Posterior cingulate gyrus (tissue), 11 donors: ENCODE measurements at regions not wholly inside any gene's neighbourhood (a gene's known extent, or its start where the extent isn't known, plus 50 kb on each side); places are given as distances from the start of the nearest gene placed in this dataset.
A peak's percentile ranks its signal among the peaks of the same experiment; 100 is the strongest.
"Not testable (repeated sequence)": the region's sequence is repeated elsewhere in the genome, so short reads cannot be mapped to it uniquely, and the experiment has no call there.

Source experiments
- DNase-seq, 10 donors: peaks; one replicate each; pipeline versions ENCODE4 v3.0.0 to v3.0.0-alpha.2; 2020 to 2021; ENCODE audit warnings: mixed read lengths in 3 of 10
- intact Hi-C: fragments of 100-400 bp; cut with DNase I; formaldehyde crosslinking; loops from one replicate; pipeline ENCODE4 v1.15.1; 2023

- intact Hi-C loops, result no loop called here
- peak in 2 of 10 donors; percentile 8 to 12 for DNase-seq
Measured at GRCh38 chr6:40163924-40164323, 229.7 kb upstream of the MOCS1 start.

GRCh38 chr6:40162074-40162473 lies 227.8 kb upstream of the MOCS1 start:
- DNase-seq, result no peak
- intact Hi-C loops, result no loop called here

GRCh38 chr6:40160826-40161225 lies 226.6 kb upstream of the MOCS1 start:
- intact Hi-C loops, result no loop called here
- DNase-seq, result no peak

- intact Hi-C loops, result no loop called here
- DNase-seq, result no peak
Measured at GRCh38 chr6:40159865-40160264, 225.6 kb upstream of the MOCS1 start.

GRCh38 chr6:40152701-40153436 lies 218.6 kb upstream of the MOCS1 start:
- no peak for DNase-seq
- intact Hi-C loops, result no loop called here

GRCh38 chr6:40152196-40152595 lies 217.9 kb upstream of the MOCS1 start:
- intact Hi-C loops, result no loop called here

GRCh38 chr6:40148882-40149573 lies 214.8 kb upstream of the MOCS1 start:
- DNase-seq, result no peak
- intact Hi-C loops, result no loop called here

More at GRCh38 chr6:40152196-40152595, 217.9 kb upstream of the MOCS1 start:
- no peak for DNase-seq

- intact Hi-C loops, result no loop called here
- DNase-seq, result no peak
Measured at GRCh38 chr6:40146902-40147301, 212.6 kb upstream of the MOCS1 start.

- DNase-seq, result no peak
- intact Hi-C loops, result no loop called here
Measured at GRCh38 chr6:40139447-40139846, 205.2 kb upstream of the MOCS1 start.

- intact Hi-C loops, result no loop called here
- no peak for DNase-seq
Measured at GRCh38 chr6:40138273-40138720, 204.0 kb upstream of the MOCS1 start.

GRCh38 chr6:40135491-40136072 lies 201.3 kb upstream of the MOCS1 start:
- intact Hi-C loops, result no loop called here

GRCh38 chr6:40133981-40134380 lies 199.7 kb upstream of the MOCS1 start:
- intact Hi-C loops, DNase-seq: not testable (repeated sequence)

More at GRCh38 chr6:40135491-40136072, 201.3 kb upstream of the MOCS1 start:
- no peak for DNase-seq

- DNase-seq, result no peak
- intact Hi-C loops, result no loop called here
Measured at GRCh38 chr6:40131675-40132074, 197.4 kb upstream of the MOCS1 start.

GRCh38 chr6:40128127-40128526 lies 193.9 kb upstream of the MOCS1 start:
- intact Hi-C loops, result no loop called here
- DNase-seq, result no peak

GRCh38 chr6:40125680-40126394 lies 191.6 kb upstream of the MOCS1 start:
- intact Hi-C loops, result no loop called here
- DNase-seq, result no peak

- intact Hi-C loops, result no loop called here
- DNase-seq, result no peak
Measured at GRCh38 chr6:40124924-40125323, 190.7 kb upstream of the MOCS1 start.

GRCh38 chr6:40116832-40117231 lies 182.6 kb upstream of the MOCS1 start:
- intact Hi-C loops, result no loop called here
- no peak for DNase-seq

- DNase-seq, result no peak
- intact Hi-C loops, result no loop called here
Measured at GRCh38 chr6:40112350-40112749, 178.1 kb upstream of the MOCS1 start.

- intact Hi-C loops, result no loop called here
- no peak for DNase-seq
Measured at GRCh38 chr6:40108736-40109135, 174.5 kb upstream of the MOCS1 start.

- no peak for DNase-seq
- intact Hi-C loops, result no loop called here
Measured at GRCh38 chr6:40106840-40107239, 172.6 kb upstream of the MOCS1 start.

- intact Hi-C loops, result no loop called here
- DNase-seq, result no peak
Measured at GRCh38 chr6:40098774-40099173, 164.5 kb upstream of the MOCS1 start.
